Astrocyte of the spinal cord (primary cell): ENCODE measurements at regions not wholly inside any gene's neighbourhood (a gene's known extent, or its start where the extent isn't known, plus 50 kb on each side); places are given as distances from the start of the nearest gene placed in this dataset.

Experiments used
- DNase-seq: peaks from one replicate; pipeline ENCODE4 v3.0.0; 2011; ENCODE audit warnings: low read depth, low spot score
- H3K4me3 ChIP-seq: 2 replicates; pipeline ENCODE4 v1.5.1; 2011; ENCODE audit warnings: low read depth, mild to moderate bottlenecking, low read length, moderate library complexity
- CTCF ChIP-seq: IDR thresholded peaks from 2 replicates; pipeline ENCODE4 v1.5.1; 2012; ENCODE audit warnings: low read depth, mild to moderate bottlenecking, low read length, inconsistent platforms
- in situ Hi-C: cut with HindIII; loops from 2 replicates; pipeline ENCODE4 v1.10.0; 2017; ENCODE audit warnings: low sequenced_read_pairs

- TF ChIP-seq CTCF: no peak
- no peak for DNase-seq
- in situ Hi-C loops: no loop called here
- H3K4me3 ChIP-seq: no peak overlapping the region
These were observed 498.8 kb upstream of the CD180 start for GRCh38 chr5:67695369-67695768.

GRCh38 chr5:67694810-67695191 lies 498.2 kb upstream of the CD180 start:
- in situ Hi-C loops: no loop called here
- H3K4me3 ChIP-seq: no peak overlapping the region
- no peak for TF ChIP-seq CTCF
- no peak for DNase-seq

GRCh38 chr5:67693956-67694809 lies 497.6 kb upstream of the CD180 start:
- no peak for TF ChIP-seq CTCF
- peak; percentile 14 for DNase-seq
- in situ Hi-C loops: no loop called here
- no peak overlapping the region for H3K4me3 ChIP-seq

GRCh38 chr5:67686746-67687145 lies 490.1 kb upstream of the CD180 start:
- in situ Hi-C loops: no loop called here
- TF ChIP-seq CTCF: no peak
- no peak for DNase-seq
- H3K4me3 ChIP-seq: no peak overlapping the region

GRCh38 chr5:67681703-67682102 lies 485.1 kb upstream of the CD180 start:
- no peak for TF ChIP-seq CTCF
- in situ Hi-C loops: no loop called here
- no peak for DNase-seq
- H3K4me3 ChIP-seq: no peak overlapping the region

GRCh38 chr5:67680099-67680498 lies 483.5 kb upstream of the CD180 start:
- H3K4me3 ChIP-seq: no peak overlapping the region
- in situ Hi-C loops: no loop called here
- no peak for DNase-seq
- no peak for TF ChIP-seq CTCF
